HL-60 (cell line): ENCODE measurements at regions not wholly inside any gene's neighbourhood (a gene's known extent, or its start where the extent isn't known, plus 50 kb on each side); places are given as distances from the start of the nearest gene placed in this dataset.

ENCODE experiments used
- CTCF ChIP-seq: IDR thresholded peaks from one replicate; pipeline ENCODE4 v1.5.1; 2011; ENCODE audit warnings: low read length, control low read depth, inconsistent platforms; ENCODE audit not compliant: insufficient read depth
- GABPA ChIP-seq: IDR thresholded peaks from 2 replicates; pipeline ENCODE4 v1.6.1; 2012; ENCODE audit warnings: low read depth
- POLR2AphosphoS5 ChIP-seq: IDR thresholded peaks from 2 replicates; pipeline ENCODE4 v1.6.1; 2012; ENCODE audit warnings: low read depth
- REST ChIP-seq: IDR thresholded peaks from 2 replicates; pipeline ENCODE4 v1.6.1; 2012; ENCODE audit warnings: low read depth; ENCODE audit not compliant: insufficient replicate concordance
- SPI1 ChIP-seq: IDR thresholded peaks from 2 replicates; pipeline ENCODE4 v1.6.1; 2012; ENCODE audit warnings: low read depth, mild to moderate bottlenecking, borderline replicate concordance

GRCh38 chr17:73759734-73760438 is 115.6 kb upstream of the SDK2 start:
- TF ChIP-seq CTCF (no peak), REST (no peak), SPI1 (no peak), POLR2AphosphoS5 (no peak), GABPA (no peak)
